Upper lobe of left lung (tissue), 4 donors: ENCODE measurements at regions not wholly inside any gene's neighbourhood (a gene's known extent, or its start where the extent isn't known, plus 50 kb on each side); places are given as distances from the start of the nearest gene placed in this dataset.

Source experiments
- POLR2AphosphoS5 ChIP-seq, 2 donors: sonication (generic); formaldehyde crosslinking; IDR thresholded peaks; one replicate each; pipeline ENCODE4 v1.5.1; 2017; ENCODE audit warnings: antibody characterized with exemption in 2 of 2
- TF ChIP-seq, protein P1 (sequence below), 6 experiments: fragments of 450-650 bp in 4 of 6; fragments of 200-600 bp in 2 of 6; sonication (generic) in 2 of 6; IDR thresholded peaks; one replicate each; pipeline ENCODE4 v1.5.1; 2016 to 2019; ENCODE audit warnings: antibody characterized with exemption in 6 of 6

DNA sequence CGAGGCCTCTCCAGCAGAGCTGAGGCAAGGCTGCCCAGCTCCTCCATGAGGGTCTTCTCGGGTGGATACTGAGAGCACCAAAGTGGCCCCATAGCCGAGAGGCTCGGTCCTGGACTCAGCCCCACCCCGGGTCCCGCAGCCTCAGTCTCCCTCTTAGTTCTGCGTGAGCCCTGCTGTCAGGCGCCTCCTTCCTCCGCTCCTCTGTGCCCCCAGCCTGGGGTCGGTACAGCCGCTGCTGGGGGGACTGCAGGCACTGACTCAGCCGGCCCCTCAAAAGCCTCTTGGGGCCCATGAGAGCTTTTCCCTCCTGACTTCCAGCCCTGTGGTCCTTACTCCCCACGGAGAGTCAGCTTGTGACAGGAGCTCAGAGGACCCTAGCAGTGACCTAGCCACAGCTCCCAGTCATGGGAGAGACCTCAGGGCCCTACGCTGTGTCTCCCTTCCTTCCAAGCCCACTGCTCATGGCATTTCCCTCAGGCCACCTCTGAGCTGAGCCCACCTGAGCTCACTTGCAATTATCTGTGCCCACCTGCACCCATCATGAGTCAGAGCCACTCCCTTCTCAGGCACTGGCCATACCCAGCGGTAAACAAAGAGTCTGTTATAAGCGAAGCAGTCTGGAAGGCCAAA lies 295.0 kb upstream of the RTL1 start:
- TF ChIP-seq, protein P1, sequence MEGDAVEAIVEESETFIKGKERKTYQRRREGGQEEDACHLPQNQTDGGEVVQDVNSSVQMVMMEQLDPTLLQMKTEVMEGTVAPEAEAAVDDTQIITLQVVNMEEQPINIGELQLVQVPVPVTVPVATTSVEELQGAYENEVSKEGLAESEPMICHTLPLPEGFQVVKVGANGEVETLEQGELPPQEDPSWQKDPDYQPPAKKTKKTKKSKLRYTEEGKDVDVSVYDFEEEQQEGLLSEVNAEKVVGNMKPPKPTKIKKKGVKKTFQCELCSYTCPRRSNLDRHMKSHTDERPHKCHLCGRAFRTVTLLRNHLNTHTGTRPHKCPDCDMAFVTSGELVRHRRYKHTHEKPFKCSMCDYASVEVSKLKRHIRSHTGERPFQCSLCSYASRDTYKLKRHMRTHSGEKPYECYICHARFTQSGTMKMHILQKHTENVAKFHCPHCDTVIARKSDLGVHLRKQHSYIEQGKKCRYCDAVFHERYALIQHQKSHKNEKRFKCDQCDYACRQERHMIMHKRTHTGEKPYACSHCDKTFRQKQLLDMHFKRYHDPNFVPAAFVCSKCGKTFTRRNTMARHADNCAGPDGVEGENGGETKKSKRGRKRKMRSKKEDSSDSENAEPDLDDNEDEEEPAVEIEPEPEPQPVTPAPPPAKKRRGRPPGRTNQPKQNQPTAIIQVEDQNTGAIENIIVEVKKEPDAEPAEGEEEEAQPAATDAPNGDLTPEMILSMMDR (IDR thresholded peaks at IDR 0.05), result no peak
- TF ChIP-seq POLR2AphosphoS5 (IDR thresholded peaks at IDR 0.05), result no peak
